COLO668 (cell line): ENCODE measurements at regions not wholly inside any gene's neighbourhood (a gene's known extent, or its start where the extent isn't known, plus 50 kb on each side); places are given as distances from the start of the nearest gene placed in this dataset.

Experiments
- DNase-seq: peaks from one replicate; lab custom pipeline; 2025; ENCODE audit not compliant: unreplicated experiment; lab: John Stamatoyannopoulos, UW

DNA sequence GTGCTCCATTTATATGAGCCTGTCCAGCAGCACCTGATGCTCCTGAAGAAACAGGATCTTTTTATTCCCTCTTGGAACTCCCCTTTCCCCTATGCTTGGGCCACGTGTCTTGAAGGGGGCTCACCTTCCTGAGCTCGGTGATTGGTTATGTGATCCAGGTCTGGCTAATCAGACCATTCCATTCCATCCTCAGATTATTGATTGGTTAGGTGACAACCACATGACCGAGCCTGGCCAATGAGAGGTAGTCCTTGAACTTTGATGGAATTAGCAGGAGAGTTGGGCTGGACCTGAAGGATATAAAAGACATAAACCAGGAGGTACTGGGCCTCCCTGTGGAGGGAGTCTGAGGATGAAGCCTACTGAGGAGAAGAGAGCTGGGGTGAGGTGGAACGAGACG is 216.6 kb upstream of the LHX5 start:
- DNase-seq, result no peak

- DNase-seq, result no peak
These were observed 213.5 kb upstream of the LHX5 start for GRCh38 chr12:113684908-113685782.

- peak; percentile 11 for DNase-seq
These were observed 212.6 kb upstream of the LHX5 start for GRCh38 chr12:113684053-113684907.

GRCh38 chr12:113683574-113683973 is 211.9 kb upstream of the LHX5 start:
- peak; percentile 9 for DNase-seq

DNA sequence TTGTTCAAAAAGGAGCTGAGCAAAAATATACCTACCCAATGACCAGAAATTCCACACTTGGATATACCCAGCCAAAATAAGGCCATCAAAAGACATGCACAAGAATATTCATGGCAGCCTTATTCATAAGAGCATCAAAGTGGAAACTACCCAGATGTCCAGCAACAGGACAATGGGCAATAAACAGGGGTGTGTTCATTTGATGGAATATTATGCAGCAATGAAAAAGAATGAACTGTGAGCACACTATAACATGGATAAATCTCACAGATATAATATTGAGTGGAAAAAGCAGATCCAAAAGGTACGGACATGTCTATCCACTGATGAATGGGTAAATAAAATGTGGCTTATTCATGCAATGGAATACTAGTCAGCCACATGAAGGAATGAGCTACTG is 209.2 kb upstream of the LHX5 start:
- DNase-seq, result no peak

DNA sequence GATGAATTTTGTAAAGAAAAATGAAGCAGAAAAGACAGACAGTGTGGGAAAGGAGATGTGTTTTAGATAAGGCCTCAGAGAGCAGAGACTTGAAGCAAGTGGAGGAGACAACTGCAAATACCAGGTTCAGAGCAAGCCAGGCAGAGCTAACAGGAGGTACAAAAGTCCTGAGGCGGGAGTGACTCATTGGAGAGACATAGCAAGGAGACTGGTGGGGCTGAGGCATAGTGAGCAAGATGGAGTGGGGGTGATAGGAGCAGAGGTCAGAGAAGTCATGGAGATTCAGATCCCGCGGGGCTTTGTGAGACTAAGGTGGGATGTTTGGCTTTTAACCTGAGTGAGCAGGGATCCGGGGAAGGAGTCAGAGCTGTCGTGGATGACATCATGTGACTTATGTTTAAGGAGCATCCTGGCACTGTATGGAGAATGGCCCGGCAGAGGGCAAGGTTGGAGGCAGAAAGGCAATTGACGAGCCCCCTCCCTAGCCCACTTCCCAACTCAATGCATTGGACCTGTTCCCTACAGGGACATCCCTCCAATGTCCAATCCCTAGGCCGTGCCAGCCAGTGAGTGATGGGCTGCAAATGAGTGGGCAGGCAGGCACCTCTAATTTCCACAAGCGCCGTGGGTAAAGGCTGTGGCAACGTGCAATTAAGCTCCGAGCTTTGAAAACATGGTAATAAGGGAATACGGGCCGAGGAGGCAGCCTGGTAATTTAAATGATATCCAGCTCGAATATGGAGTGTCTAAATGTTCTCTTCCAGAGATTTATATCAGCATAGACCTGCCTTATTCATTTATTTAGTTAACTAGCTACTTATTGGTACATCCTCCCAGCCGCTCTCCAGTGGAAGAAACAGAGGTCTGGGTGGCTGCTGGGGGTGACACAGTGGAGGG is 206.8 kb upstream of the LHX5 start:
- DNase-seq, result no peak

DNA sequence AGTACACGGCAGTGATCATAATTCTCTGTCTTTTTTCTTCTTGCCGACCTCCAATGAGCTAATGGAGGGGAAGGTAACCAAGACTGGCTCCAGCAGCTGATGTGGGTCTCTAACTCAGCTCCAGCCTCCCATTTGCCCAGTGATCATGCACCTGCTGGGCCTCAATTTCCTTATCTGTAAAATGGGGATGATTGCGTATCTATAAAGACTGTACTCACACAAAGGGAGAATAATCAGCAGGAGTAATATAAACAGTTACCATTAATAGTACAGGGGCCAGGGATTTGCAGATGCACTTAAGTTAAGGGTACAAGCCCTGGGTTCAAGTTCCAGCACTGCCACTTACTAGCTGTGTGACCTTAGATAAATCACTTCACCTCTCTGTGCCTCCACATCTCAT is 204.9 kb upstream of the LHX5 start:
- DNase-seq, result no peak

DNA sequence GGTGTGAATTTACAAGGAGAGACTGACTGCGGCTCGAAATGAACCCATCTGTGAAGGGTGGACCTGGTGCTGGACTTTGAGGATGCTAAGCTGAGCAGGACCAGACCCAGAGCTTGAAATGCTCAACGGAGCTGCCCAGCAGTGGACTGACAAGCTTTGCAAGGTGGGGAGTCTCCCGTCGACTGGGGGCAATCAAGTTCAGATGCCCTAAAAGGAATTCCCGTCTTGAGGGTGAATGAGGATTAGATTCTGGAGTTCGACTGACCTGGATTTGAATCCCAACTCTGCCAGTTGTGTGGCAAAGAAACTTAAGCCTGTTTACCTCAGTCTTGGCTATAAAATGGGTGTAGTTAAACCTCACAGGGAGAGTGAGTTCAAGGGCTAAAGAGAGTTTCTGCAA is 204.4 kb upstream of the LHX5 start:
- no peak for DNase-seq

DNA sequence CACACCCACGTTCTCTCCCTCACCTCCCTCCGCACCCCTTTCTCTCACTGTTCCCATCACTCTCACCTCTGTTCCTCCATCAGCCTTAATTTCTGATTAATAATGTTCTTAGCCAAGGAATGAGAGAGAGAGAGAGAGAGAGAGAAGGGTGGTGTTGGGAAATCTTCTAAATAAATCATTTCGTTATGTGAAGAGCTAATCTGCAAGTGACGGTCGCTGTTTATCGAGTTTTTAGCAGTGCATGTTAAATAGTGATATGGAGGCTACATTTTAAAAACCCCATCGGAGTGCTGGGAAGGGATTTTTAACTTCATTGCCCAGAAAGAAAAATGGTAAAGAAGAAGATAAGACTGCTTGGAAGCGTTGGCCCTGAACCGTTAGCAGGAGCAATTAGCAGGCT is 203.3 kb upstream of the LHX5 start:
- no peak for DNase-seq

DNA sequence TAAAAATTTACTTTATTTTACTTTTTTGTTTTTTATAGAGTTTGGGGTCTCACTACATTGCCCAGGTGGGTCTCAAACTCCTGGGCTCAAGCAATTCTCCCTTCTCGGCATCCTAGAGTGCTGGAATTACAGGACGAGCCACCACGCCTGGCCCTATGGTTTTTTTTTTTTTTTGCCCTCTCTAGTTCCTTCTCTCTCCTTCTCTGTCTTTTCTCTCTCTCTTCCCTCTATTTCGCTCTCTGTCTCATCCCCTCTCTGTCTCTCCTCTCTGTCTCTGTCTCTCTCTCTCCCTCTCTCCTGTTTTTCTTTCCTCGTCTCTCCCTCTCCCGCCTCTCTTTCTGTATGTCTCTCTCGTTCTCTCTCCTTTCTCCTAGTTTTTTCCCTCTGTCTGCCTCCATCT is 202.6 kb upstream of the LHX5 start:
- no peak for DNase-seq

DNA sequence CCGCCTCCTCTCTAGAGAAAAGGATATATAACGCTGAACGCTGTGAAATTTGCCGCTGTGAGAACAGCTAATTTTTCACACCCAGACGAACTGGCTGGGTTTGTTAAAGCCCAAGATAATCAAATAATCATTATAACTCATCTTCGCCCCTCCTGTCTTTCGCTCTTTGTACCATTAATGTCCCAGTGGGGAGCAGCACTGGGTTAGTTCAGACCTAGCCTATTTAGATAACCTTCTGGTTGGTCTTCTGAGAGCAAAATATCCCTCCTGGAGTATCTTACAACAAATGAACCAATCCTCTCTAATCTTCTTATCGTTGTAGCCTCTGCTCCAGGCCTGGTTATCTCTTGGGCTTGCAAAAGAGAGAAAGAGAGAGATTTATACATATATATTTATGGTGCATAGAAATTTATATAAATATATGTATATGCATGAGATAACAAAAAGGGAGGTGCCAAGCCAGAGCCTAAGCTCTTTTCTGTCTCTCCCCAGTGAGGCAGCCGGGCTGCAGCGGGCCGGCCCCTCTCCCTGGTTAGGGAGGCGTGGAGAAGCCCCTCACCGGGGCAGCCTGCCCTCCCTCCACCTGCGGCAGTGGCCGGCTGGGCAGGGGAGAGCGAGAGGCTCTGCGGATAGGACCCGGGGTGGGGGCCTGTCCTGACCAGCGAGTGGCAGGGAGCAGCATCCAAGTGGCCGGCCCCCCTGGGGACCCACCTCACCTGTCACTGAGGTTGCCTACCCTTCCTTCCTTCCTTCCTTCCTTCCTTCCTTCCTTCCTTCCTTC is 202.0 kb upstream of the LHX5 start:
- no peak for DNase-seq

- DNase-seq, result no peak
These were observed 199.1 kb upstream of the LHX5 start for GRCh38 chr12:113670742-113671141.

DNA sequence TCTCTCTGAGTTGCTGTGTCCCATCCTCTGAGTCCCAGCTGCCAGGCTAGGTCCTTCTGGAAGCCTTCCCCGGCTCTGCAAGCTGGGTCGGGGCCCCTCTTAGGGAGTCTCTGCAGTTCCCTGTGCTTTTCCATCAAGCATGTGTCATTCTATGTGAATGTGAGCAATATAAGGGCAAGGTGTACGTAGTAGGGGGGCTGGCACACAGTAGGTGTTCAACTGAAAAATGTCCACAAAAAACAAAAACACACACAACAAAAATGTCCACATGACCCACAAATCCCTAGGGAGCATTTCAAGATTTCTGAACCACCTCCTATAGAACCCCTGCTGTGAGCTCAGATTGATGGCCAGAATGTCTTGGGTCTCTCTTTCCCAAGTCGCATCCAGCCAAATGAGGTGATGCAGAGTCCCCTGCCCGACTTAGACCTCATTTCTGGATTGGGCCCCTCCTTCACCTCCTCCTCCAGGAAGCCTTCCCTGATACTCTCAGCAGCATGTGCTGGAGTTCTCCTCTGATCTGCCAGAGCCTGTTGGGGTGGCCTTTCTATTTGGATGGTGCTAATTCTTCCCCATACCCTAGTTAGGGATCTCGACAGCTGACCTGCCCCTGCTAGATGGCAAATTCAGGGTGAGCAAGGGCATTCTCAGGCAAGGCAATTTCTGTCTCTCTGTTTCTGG is 196.1 kb upstream of the LHX5 start:
- DNase-seq, result no peak

DNA sequence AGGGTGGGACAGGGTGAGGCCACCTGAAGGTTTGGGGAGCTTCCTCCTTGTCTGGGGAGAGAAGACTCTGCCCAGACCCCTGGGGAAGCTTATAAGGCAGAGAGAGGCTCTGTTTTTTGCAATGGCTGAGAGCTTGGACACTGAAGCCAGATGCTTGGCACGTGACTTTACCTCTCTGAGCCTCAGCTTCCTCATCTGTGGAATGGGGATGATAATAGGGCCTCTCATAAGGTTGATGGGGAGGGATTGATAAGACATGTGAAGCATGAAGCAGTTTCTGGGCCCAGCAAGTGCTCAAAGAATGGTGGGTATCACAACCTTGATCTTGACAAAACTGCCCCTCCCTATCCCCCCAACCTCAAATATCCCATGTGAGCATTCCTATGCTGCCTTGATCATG is 195.4 kb upstream of the LHX5 start:
- DNase-seq, result no peak

DNA sequence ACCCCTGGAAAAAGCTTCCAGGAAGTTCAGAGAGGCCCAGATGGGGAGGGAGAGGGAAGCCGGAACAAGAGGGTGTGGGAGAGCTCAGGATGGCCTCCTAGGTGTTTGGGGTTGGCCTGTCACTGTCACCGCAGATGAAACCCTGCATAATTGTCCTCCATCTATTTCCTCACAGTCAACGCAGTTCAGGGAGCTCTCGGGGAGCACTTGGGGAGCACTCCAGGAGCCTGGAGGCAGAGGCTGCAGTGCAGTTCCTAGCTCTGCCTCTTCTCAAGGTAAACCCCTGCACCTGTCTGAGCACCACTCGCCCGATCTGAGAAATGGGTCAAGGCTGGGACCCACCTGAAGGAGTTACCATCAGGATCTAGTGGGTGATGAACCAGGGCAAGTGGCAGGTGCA is 194.6 kb upstream of the LHX5 start:
- DNase-seq, result no peak

- DNase-seq, result no peak
These were observed 193.8 kb upstream of the LHX5 start for GRCh38 chr12:113665457-113665856.

- no peak for DNase-seq
These were observed 192.6 kb upstream of the LHX5 start for GRCh38 chr12:113664224-113664681.

- DNase-seq, result no peak
These were observed 191.7 kb upstream of the LHX5 start for GRCh38 chr12:113663396-113663795.

GRCh38 chr12:113660936-113661335 is 189.3 kb upstream of the LHX5 start:
- no peak for DNase-seq

DNA sequence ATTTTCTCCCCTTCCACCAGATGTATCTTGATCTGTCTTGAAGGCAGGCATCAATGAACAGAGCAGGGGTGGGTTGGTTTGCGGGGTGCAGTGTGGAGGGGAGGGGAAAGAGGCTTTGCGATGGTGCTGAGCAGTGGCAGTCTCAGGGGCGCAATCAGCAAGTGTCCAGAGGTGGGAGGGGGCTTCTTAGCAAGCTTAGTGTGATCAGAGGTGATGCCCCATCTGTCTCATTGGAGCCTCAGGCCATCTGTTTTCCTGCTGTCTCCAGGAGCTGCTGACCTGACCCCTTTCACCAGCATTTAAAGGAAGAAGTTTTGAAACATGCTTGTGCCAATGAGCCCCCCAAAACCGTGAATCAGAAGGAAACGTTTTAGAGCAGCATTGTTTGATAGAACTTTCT is 187.7 kb upstream of the LHX5 start:
- DNase-seq, result no peak
